ENCODE measurements at regions not wholly inside any gene's neighbourhood (a gene's known extent, or its start where the extent isn't known, plus 50 kb on each side); places are given as distances from the start of the nearest gene placed in this dataset.

DNA sequence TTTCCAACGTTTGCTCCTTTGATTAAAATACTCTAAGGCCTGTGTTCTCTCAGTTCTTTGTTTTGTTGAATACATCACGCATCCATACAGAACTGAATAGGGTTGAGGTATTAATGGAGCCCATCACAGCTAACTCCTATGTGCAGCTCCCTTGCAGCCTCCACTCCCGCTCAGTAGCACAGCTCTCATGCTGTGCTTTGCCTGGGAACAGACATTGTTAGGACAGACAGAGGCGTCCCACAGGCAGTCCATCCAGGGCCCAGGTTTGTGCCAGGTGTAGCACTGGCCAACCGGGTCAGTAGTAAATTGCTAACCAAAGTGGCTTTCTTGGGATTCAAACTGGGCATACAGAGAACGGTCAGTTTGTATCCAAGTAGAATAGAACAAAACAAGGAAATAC lies 644.7 kb upstream of the NRP1 start:
- Histone ChIP-seq H3K9me3 (no peaks in the 10 kb centered on the region), H3K27ac (no peak overlapping the region), H3K4me3 (no peak overlapping the region), H3K36me3 (no peaks in the 10 kb centered on the region), H3K4me1 (no peaks in the 10 kb centered on the region), H3K27me3 (no peaks in the 10 kb centered on the region)
- 88 to 93% methylated on average over 6 of the region's 6 CpGs for WGBS, 2 donors
- TF ChIP-seq, protein P1, sequence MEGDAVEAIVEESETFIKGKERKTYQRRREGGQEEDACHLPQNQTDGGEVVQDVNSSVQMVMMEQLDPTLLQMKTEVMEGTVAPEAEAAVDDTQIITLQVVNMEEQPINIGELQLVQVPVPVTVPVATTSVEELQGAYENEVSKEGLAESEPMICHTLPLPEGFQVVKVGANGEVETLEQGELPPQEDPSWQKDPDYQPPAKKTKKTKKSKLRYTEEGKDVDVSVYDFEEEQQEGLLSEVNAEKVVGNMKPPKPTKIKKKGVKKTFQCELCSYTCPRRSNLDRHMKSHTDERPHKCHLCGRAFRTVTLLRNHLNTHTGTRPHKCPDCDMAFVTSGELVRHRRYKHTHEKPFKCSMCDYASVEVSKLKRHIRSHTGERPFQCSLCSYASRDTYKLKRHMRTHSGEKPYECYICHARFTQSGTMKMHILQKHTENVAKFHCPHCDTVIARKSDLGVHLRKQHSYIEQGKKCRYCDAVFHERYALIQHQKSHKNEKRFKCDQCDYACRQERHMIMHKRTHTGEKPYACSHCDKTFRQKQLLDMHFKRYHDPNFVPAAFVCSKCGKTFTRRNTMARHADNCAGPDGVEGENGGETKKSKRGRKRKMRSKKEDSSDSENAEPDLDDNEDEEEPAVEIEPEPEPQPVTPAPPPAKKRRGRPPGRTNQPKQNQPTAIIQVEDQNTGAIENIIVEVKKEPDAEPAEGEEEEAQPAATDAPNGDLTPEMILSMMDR (IDR thresholded peaks at IDR 0.05) = no peak
- no peak for TF ChIP-seq POLR2A (IDR thresholded peaks at IDR 0.05)
- TF ChIP-seq POLR2AphosphoS5 (IDR thresholded peaks at IDR 0.05) = no peak
- no peak for TF ChIP-seq EP300 (IDR thresholded peaks at IDR 0.05)
- no peak for DNase-seq
- intact Hi-C loops (cut with DNase I) = no loop called here

- intact Hi-C loops (cut with DNase I) = no loop called here
- Histone ChIP-seq H3K27ac (no peak overlapping the region), H3K9me3 (no peaks in the 10 kb centered on the region), H3K4me1 (no peaks in the 10 kb centered on the region), H3K27me3 (no peaks in the 10 kb centered on the region), H3K36me3 (no peaks in the 10 kb centered on the region), H3K4me3 (no peak overlapping the region)
- DNase-seq = no peak
- no peak for TF ChIP-seq EP300 (IDR thresholded peaks at IDR 0.05)
- no peak for TF ChIP-seq POLR2AphosphoS5 (IDR thresholded peaks at IDR 0.05)
- TF ChIP-seq POLR2A (IDR thresholded peaks at IDR 0.05) = no peak
- TF ChIP-seq, protein P1 (IDR thresholded peaks at IDR 0.05) = no peak
- WGBS, 2 donors = 84 to 92% methylated on average over 3 of the region's 3 CpGs
Observed at GRCh38 chr10:33975481-33975880, 641.0 kb upstream of the NRP1 start.

DNA sequence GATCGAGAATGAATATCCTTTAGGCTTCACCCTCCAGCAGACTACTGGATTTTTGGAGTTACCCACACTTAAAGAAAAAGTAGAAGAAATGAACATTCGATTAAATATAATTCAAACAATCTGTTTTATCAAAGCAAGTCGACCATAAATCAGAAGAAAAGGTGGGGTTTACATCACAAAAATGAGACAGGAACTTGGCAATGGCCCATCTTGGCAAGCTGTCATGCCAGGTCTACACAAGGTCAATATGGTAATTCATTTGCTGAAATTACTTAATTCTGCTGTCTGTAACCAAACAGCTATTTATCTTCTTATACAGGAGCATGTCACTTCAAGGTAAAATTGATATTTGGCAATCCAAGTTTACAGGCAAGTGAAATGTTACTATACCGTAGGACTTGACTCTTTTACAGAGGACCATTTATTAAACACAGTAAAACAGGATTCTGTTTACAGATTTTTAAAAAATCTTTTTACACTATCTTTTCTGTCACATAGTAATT lies 640.6 kb upstream of the NRP1 start:
- Histone ChIP-seq H3K36me3 (no peaks in the 10 kb centered on the region), H3K27me3 (no peaks in the 10 kb centered on the region), H3K4me3 (no peak overlapping the region), H3K4me1 (no peaks in the 10 kb centered on the region), H3K27ac (no peak overlapping the region), H3K9me3 (no peaks in the 10 kb centered on the region)
- DNase-seq = no peak
- no peak for TF ChIP-seq EP300 (IDR thresholded peaks at IDR 0.05)
- TF ChIP-seq POLR2AphosphoS5 (IDR thresholded peaks at IDR 0.05) = no peak
- no peak for TF ChIP-seq POLR2A (IDR thresholded peaks at IDR 0.05)
- TF ChIP-seq, protein P1 (IDR thresholded peaks at IDR 0.05) = no peak
- intact Hi-C loops (cut with DNase I) = no loop called here
- WGBS, 2 donors = 41 to 80% methylated on average over 4 of the region's 4 CpGs

GRCh38 chr10:33968983-33969382 lies 634.5 kb upstream of the NRP1 start:
- no peak for DNase-seq
- H3K4me1 ChIP-seq = no peaks in the 10 kb centered on the region
- no peaks in the 10 kb centered on the region for H3K36me3 ChIP-seq
- WGBS, 2 donors = 97 to 99% methylated on average over 1 of the region's 1 CpG
- intact Hi-C loops (cut with DNase I) = no loop called here
- no peaks in the 10 kb centered on the region for H3K9me3 ChIP-seq
- no peak overlapping the region for H3K27ac ChIP-seq
- no peak overlapping the region for H3K4me3 ChIP-seq
- TF ChIP-seq EP300 (IDR thresholded peaks at IDR 0.05) = no peak
- no peak for TF ChIP-seq POLR2AphosphoS5 (IDR thresholded peaks at IDR 0.05)
- no peak for TF ChIP-seq POLR2A (IDR thresholded peaks at IDR 0.05)
- TF ChIP-seq, protein P1 (IDR thresholded peaks at IDR 0.05) = no peak
- no peaks in the 10 kb centered on the region for H3K27me3 ChIP-seq

DNA sequence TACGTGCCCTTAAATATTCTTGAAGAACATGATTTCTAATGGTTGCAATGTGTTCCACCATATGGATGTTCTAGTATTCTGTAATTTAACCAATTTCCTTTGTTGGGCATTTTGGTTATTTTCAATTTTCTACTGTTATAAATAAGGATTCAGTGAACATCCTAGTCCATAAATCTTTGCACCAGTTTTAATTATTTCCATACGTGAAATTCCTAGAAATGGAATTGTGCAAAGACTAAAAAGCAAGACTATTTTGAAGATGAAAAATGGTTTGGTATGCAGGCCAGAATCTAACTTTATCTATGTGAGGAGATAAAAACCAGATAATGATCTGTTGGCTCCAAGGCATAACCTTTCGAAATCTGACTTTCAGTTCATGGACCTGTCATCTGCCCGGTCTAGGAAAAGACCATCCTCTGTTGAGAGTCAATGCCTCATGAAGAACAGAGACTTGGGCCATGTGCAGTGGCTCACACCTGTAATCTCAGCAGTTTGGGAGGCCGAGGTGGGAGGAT lies 633.2 kb upstream of the NRP1 start:
- Histone ChIP-seq H3K36me3 (no peaks in the 10 kb centered on the region), H3K27ac (no peak overlapping the region), H3K4me1 (no peaks in the 10 kb centered on the region), H3K9me3 (no peaks in the 10 kb centered on the region), H3K27me3 (no peaks in the 10 kb centered on the region), H3K4me3 (no peak overlapping the region)
- DNase-seq = no peak
- intact Hi-C loops (cut with DNase I) = no loop called here
- WGBS, 2 donors = 91 to 95% methylated on average over 5 of the region's 5 CpGs
- TF ChIP-seq POLR2A (IDR thresholded peaks at IDR 0.05) = no peak
- TF ChIP-seq, protein P1 (IDR thresholded peaks at IDR 0.05) = no peak
- no peak for TF ChIP-seq POLR2AphosphoS5 (IDR thresholded peaks at IDR 0.05)
- no peak for TF ChIP-seq EP300 (IDR thresholded peaks at IDR 0.05)

Data from sigmoid colon (tissue), 6 donors.